ENCODE measurements at regions not wholly inside any gene's neighbourhood (a gene's known extent, or its start where the extent isn't known, plus 50 kb on each side); places are given as distances from the start of the nearest gene placed in this dataset.

GRCh38 chr6:112481211-112481610 is 134.1 kb downstream of the RFPL4B start:
- TF ChIP-seq EZH2 (IDR thresholded peaks at IDR 0.05): no peak
- TF ChIP-seq POLR2AphosphoS5 (IDR thresholded peaks at IDR 0.05; ENCODE audit: borderline replicate concordance, low read depth, low read length): no peak
- no peak for TF ChIP-seq FOXP2 (optimal IDR thresholded peaks at IDR 0.05; ENCODE audit: control extremely low read depth, extremely low read length, insufficient read depth)

All from SK-N-MC (cell line).